Smooth muscle cell (in vitro differentiated cells): ENCODE measurements at regions not wholly inside any gene's neighbourhood (a gene's known extent, or its start where the extent isn't known, plus 50 kb on each side); places are given as distances from the start of the nearest gene placed in this dataset.

Experiments
- DNase-seq: peaks from one replicate; lab custom pipeline; 2025; ENCODE audit not compliant: unreplicated experiment; lab: John Stamatoyannopoulos, UW
- H2AFZ ChIP-seq: fragments of 200-600 bp; sonication (generic); 2 replicates; pipeline ENCODE4 v1.6.0; 2016; ENCODE audit warnings: antibody characterized with exemption, low read depth, mild to moderate bottlenecking
- H3F3A ChIP-seq: fragments of 200-600 bp; sonication (generic); 2 replicates; pipeline ENCODE4 v1.6.0; 2017; ENCODE audit warnings: antibody characterized with exemption, low read depth
- H3K27ac ChIP-seq: fragments of 200-600 bp; sonication (generic); 2 replicates; pipeline ENCODE4 v1.5.1; 2016; ENCODE audit warnings: low read depth, mild to moderate bottlenecking
- H3K27me3 ChIP-seq: fragments of 200-600 bp; sonication (generic); 2 replicates; pipeline ENCODE4 v1.6.1; 2016; ENCODE audit warnings: low read depth, mild to moderate bottlenecking
- H3K36me3 ChIP-seq: fragments of 200-600 bp; sonication (generic); 2 replicates; pipeline ENCODE4 v1.5.1; 2016; ENCODE audit warnings: low read depth
- H3K4me1 ChIP-seq: fragments of 200-600 bp; sonication (generic); 2 replicates; pipeline ENCODE4 v1.5.1; 2016; ENCODE audit warnings: low read depth
- H3K4me2 ChIP-seq: fragments of 200-600 bp; sonication (generic); 2 replicates; pipeline ENCODE4 v1.6.0; 2016; ENCODE audit warnings: mild to moderate bottlenecking
- H3K4me3 ChIP-seq: fragments of 200-600 bp; sonication (generic); 2 replicates; pipeline ENCODE4 v1.5.1; 2016; ENCODE audit warnings: mild to moderate bottlenecking
- H3K79me2 ChIP-seq: fragments of 200-600 bp; sonication (generic); 2 replicates; pipeline ENCODE4 v1.6.0; 2016; ENCODE audit warnings: low read depth, mild to moderate bottlenecking
- H3K9ac ChIP-seq: fragments of 200-600 bp; sonication (generic); 2 replicates; pipeline ENCODE4 v1.6.0; 2016; ENCODE audit warnings: low read depth
- H3K9me3 ChIP-seq: fragments of 200-600 bp; sonication (generic); replicated peaks from 2 replicates; pipeline ENCODE4 v1.5.1; 2016; ENCODE audit warnings: low read depth
- H4K20me1 ChIP-seq: fragments of 200-600 bp; sonication (generic); 2 replicates; pipeline ENCODE4 v1.6.0; 2016; ENCODE audit warnings: low read depth
- CTCF ChIP-seq: fragments of 200-600 bp; sonication (generic); IDR thresholded peaks from 2 replicates; pipeline ENCODE4 v1.5.1; 2017; ENCODE audit warnings: borderline replicate concordance, mild to moderate bottlenecking, antibody characterized with exemption; ENCODE audit not compliant: insufficient read depth, poor library complexity, severe bottlenecking
- WGBS: methylation state at CpG from one replicate; pipeline ENCODE4 v1.1.7; 2016; ENCODE audit warnings: low lambda C conversion rate; 5-methylcytosine and 5-hydroxymethylcytosine counted together

- no peak for DNase-seq
- H3K9me3 ChIP-seq = no peaks in the 10 kb centered on the region
- H3K9ac ChIP-seq = no peak overlapping the region
- H2AFZ ChIP-seq = no peak overlapping the region
- no peaks in the 10 kb centered on the region for H3K79me2 ChIP-seq
- H3F3A ChIP-seq = no peaks in the 10 kb centered on the region
- no peaks in the 10 kb centered on the region for H3K36me3 ChIP-seq
- H3K4me1 ChIP-seq = no peaks in the 10 kb centered on the region
- no peak overlapping the region for H3K27ac ChIP-seq
- H3K4me2 ChIP-seq = no peak overlapping the region
- no peaks in the 10 kb centered on the region for H4K20me1 ChIP-seq
- no peak for TF ChIP-seq CTCF
- H3K4me3 ChIP-seq = no peak overlapping the region
- WGBS = 59% methylated on average over 5 of the region's 5 CpGs
- H3K27me3 ChIP-seq = no peaks in the 10 kb centered on the region
Observed at GRCh38 chr3:106376016-106376570, 507.3 kb upstream of the CBLB start.

- no peak overlapping the region for H3K4me3 ChIP-seq
- no peak overlapping the region for H3K9ac ChIP-seq
- whole genome bisulfite sequencing = 71% methylated on average over 6 of the region's 6 CpGs
- no peak for TF ChIP-seq CTCF
- no peaks in the 10 kb centered on the region for H3K4me1 ChIP-seq
- no peaks in the 10 kb centered on the region for H3K9me3 ChIP-seq
- H3K4me2 ChIP-seq = no peak overlapping the region
- no peaks in the 10 kb centered on the region for H3K79me2 ChIP-seq
- H2AFZ ChIP-seq = no peak overlapping the region
- no peaks in the 10 kb centered on the region for H4K20me1 ChIP-seq
- DNase-seq = no peak
- H3F3A ChIP-seq = no peaks in the 10 kb centered on the region
- no peak overlapping the region for H3K27ac ChIP-seq
- H3K36me3 ChIP-seq = no peaks in the 10 kb centered on the region
- no peaks in the 10 kb centered on the region for H3K27me3 ChIP-seq
Observed at GRCh38 chr3:106379251-106379750, 510.5 kb upstream of the CBLB start.

GRCh38 chr3:106380232-106380631 is 511.4 kb upstream of the CBLB start:
- no peak overlapping the region for H2AFZ ChIP-seq
- no peak overlapping the region for H3K4me2 ChIP-seq
- DNase-seq = no peak
- 71% methylated on average over 1 of the region's 1 CpG for WGBS
- H3K79me2 ChIP-seq = no peaks in the 10 kb centered on the region
- H3K4me3 ChIP-seq = no peak overlapping the region
- H3K36me3 ChIP-seq = no peaks in the 10 kb centered on the region
- no peak overlapping the region for H3K9ac ChIP-seq
- no peaks in the 10 kb centered on the region for H4K20me1 ChIP-seq
- no peak overlapping the region for H3K27ac ChIP-seq
- no peaks in the 10 kb centered on the region for H3K27me3 ChIP-seq
- no peaks in the 10 kb centered on the region for H3K4me1 ChIP-seq
- no peaks in the 10 kb centered on the region for H3F3A ChIP-seq
- H3K9me3 ChIP-seq = no peaks in the 10 kb centered on the region
- TF ChIP-seq CTCF = no peak

GRCh38 chr3:106381286-106381938 is 512.6 kb upstream of the CBLB start:
- Histone ChIP-seq H3K36me3 (no peaks in the 10 kb centered on the region), H3K27me3 (no peaks in the 10 kb centered on the region), H3K9ac (no peak overlapping the region), H3F3A (no peaks in the 10 kb centered on the region), H4K20me1 (no peaks in the 10 kb centered on the region), H3K4me2 (no peak overlapping the region), H3K4me3 (no peak overlapping the region), H3K27ac (no peak overlapping the region), H3K9me3 (no peaks in the 10 kb centered on the region), H3K79me2 (no peaks in the 10 kb centered on the region), H3K4me1 (no peaks in the 10 kb centered on the region), H2AFZ (no peak overlapping the region)
- TF ChIP-seq CTCF = no peak
- WGBS = 59% methylated on average over 3 of the region's 3 CpGs
- DNase-seq = no peak
